ENCODE measurements at regions not wholly inside any gene's neighbourhood (a gene's known extent, or its start where the extent isn't known, plus 50 kb on each side); places are given as distances from the start of the nearest gene placed in this dataset.

DNA sequence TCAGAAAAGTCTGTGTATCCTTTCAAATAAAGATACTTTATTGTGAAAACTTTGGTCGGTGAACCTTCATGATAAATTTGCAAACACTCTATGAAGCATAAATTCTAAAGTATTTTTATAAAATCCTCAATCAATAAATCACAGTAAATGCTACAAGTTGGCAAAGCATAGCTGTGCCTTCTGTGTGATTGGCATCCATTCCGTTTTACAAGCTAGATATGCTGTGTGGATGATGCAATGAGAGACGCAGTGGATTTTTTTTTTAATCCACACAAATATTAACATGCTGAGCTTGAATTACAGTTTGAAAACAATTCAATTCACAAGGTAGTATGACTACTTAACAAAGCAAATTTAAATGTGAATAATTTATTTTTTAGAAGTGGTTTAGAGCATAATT, 937.2 kb downstream of the ZPLD1 start:
- no peak overlapping the region for H2BK12ac ChIP-seq (ENCODE audit: insufficient read length, low read depth, low read length)
- H2AK5ac ChIP-seq (ENCODE audit: insufficient read length, low read length), result no peak overlapping the region
- H4K91ac ChIP-seq (ENCODE audit: insufficient read length, low read depth, low read length), result no peak overlapping the region
- Mint-ChIP-seq H3K9me3 (no peaks in the 10 kb centered on the region), H3K4me3 (no peak overlapping the region), H3K36me3 (ENCODE audit: insufficient read depth in 1 of 3, low read depth in 3 of 3) (no peaks in the 10 kb centered on the region), H3K27ac (no peak overlapping the region), H3K4me1 (no peaks in the 10 kb centered on the region), H3K27me3 (ENCODE audit: low read depth) (no peaks in the 10 kb centered on the region)
- no peak overlapping the region for H2BK15ac ChIP-seq (ENCODE audit: low read depth, low read length)
- H2BK5ac ChIP-seq (ENCODE audit: insufficient read length, low read length), result no peak overlapping the region
- H3K23me2 ChIP-seq (ENCODE audit: insufficient read length, low read depth, low read length, poor library complexity, severe bottlenecking), result no peaks in the 10 kb centered on the region
- no peak overlapping the region for H2AFZ ChIP-seq (ENCODE audit: low read length)
- DNase-seq, result no peak
- H3K4ac ChIP-seq (ENCODE audit: low read depth, low read length), result no peak overlapping the region
- no peak overlapping the region for H3K56ac ChIP-seq (ENCODE audit: insufficient read length, low read depth, low read length)
- no peak overlapping the region for H3K18ac ChIP-seq (ENCODE audit: insufficient read length, low read depth, low read length)
- H2BK120ac ChIP-seq (ENCODE audit: low read depth, low read length, poor library complexity, severe bottlenecking), result no peak overlapping the region
- H3K14ac ChIP-seq (ENCODE audit: insufficient read depth, low read length), result no peak overlapping the region
- no peak overlapping the region for H4K8ac ChIP-seq (replicated peaks; ENCODE audit: insufficient read length, low read depth, low read length)
- H3T11ph ChIP-seq (ENCODE audit: low read length), result no peak overlapping the region
- no peak overlapping the region for H2BK20ac ChIP-seq (ENCODE audit: low read depth, low read length, poor library complexity, severe bottlenecking)
- no peak overlapping the region for H4K5ac ChIP-seq (ENCODE audit: insufficient read length, low read depth, low read length)
- H3K23ac ChIP-seq (ENCODE audit: insufficient read length, low read depth, low read length), result no peak overlapping the region
- H3K9me3 ChIP-seq (ENCODE audit: control insufficient read depth, low read depth, low read length), result no peaks in the 10 kb centered on the region
- H3K27ac ChIP-seq (ENCODE audit: insufficient read length, low read depth, low read length), result no peak overlapping the region
- WGBS (ENCODE audit: extremely low coverage, insufficient read length, low lambda C conversion rate), result no CpG with 5 or more reads among the region's 3 CpGs
- TF ChIP-seq, protein P1, sequence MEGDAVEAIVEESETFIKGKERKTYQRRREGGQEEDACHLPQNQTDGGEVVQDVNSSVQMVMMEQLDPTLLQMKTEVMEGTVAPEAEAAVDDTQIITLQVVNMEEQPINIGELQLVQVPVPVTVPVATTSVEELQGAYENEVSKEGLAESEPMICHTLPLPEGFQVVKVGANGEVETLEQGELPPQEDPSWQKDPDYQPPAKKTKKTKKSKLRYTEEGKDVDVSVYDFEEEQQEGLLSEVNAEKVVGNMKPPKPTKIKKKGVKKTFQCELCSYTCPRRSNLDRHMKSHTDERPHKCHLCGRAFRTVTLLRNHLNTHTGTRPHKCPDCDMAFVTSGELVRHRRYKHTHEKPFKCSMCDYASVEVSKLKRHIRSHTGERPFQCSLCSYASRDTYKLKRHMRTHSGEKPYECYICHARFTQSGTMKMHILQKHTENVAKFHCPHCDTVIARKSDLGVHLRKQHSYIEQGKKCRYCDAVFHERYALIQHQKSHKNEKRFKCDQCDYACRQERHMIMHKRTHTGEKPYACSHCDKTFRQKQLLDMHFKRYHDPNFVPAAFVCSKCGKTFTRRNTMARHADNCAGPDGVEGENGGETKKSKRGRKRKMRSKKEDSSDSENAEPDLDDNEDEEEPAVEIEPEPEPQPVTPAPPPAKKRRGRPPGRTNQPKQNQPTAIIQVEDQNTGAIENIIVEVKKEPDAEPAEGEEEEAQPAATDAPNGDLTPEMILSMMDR (conservative IDR thresholded peaks at IDR 0.05), result no peak
- no peak overlapping the region for H3K4me2 ChIP-seq (ENCODE audit: insufficient read depth, insufficient read length, low read length)
- H3K4me1 ChIP-seq (ENCODE audit: insufficient read depth, low read length), result no peaks in the 10 kb centered on the region
- H4K20me1 ChIP-seq (ENCODE audit: control insufficient read depth, insufficient read depth, insufficient read length), result no peaks in the 10 kb centered on the region
- no peaks in the 10 kb centered on the region for H3K79me1 ChIP-seq (ENCODE audit: insufficient read depth, low read depth, low read length, poor library complexity, severe bottlenecking)
- H3K27me3 ChIP-seq (ENCODE audit: insufficient read depth, low read length), result no peaks in the 10 kb centered on the region
- H3K79me2 ChIP-seq (ENCODE audit: insufficient read depth, low read length), result no peaks in the 10 kb centered on the region
- no peak overlapping the region for H3K9ac ChIP-seq (ENCODE audit: extremely low read depth, insufficient read length, low read length)
